ENCODE measurements at regions not wholly inside any gene's neighbourhood (a gene's known extent, or its start where the extent isn't known, plus 50 kb on each side); places are given as distances from the start of the nearest gene placed in this dataset.

DNA sequence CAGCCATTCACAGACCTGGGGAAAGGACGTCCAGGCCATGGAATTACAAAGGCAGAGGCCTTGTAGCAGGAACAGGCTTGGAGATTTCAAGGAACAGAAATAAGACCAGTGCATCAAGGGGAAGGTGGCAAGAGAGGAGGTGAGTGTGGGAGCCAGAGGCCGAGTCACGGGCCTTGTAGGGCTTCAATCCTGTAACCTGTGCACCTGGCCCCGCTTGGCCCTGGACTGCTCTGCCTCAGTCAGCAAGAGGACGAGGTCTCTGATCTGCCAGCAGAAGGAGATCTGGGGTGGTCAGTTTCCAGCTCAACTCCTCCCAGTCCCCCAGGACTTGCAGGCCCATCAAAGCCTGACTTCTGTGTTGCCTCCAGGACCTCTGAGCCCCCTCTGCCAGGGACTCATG, 200.8 kb downstream of the VRK1 start:
- DNase-seq = no peak
- H3K27ac Mint-ChIP-seq (ENCODE audit: unreplicated experiment) = no peak overlapping the region
- no peaks in the 10 kb centered on the region for H3K9me3 Mint-ChIP-seq (ENCODE audit: unreplicated experiment)
- no peaks in the 10 kb centered on the region for H3K4me1 Mint-ChIP-seq (ENCODE audit: low read depth, unreplicated experiment)
- TF ChIP-seq CTCF (IDR thresholded peaks at IDR 0.05; ENCODE audit: partially characterized antibody, unreplicated experiment) = no peak
- H3K36me3 Mint-ChIP-seq (ENCODE audit: unreplicated experiment) = no peaks in the 10 kb centered on the region
- no peaks in the 10 kb centered on the region for H3K27me3 Mint-ChIP-seq (ENCODE audit: unreplicated experiment)
- H3K4me3 Mint-ChIP-seq (ENCODE audit: unreplicated experiment) = no peak overlapping the region

DNA sequence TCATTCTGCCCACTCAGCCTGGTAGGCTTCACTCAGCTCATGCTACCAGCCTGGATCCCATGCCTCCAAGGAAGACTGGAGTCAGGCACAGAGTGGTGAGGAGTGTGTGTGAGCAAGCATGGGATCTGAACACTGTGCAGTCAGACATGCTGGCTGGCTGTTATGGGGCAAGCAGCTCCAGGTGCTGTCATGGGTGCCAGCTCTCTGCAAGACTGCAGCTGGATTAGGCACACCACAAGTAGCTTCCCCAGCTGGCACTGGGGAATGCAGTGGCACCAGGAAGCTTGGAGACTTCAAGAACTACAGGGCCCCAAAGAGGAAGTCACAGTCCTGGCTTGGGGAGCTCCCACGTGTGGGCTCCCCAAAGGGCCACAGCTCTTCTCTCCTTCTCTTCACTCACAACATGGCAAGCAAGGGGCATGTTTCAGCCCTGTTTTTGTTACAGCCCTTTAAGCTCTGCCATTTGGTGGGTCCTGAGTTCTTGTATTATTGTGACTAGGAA, 202.5 kb downstream of the VRK1 start:
- H3K27ac Mint-ChIP-seq (ENCODE audit: unreplicated experiment) = no peak overlapping the region
- no peak for TF ChIP-seq CTCF (IDR thresholded peaks at IDR 0.05; ENCODE audit: partially characterized antibody, unreplicated experiment)
- H3K4me1 Mint-ChIP-seq (ENCODE audit: low read depth, unreplicated experiment) = no peaks in the 10 kb centered on the region
- H3K27me3 Mint-ChIP-seq (ENCODE audit: unreplicated experiment) = no peaks in the 10 kb centered on the region
- DNase-seq = no peak
- no peaks in the 10 kb centered on the region for H3K36me3 Mint-ChIP-seq (ENCODE audit: unreplicated experiment)
- no peak overlapping the region for H3K4me3 Mint-ChIP-seq (ENCODE audit: unreplicated experiment)
- no peaks in the 10 kb centered on the region for H3K9me3 Mint-ChIP-seq (ENCODE audit: unreplicated experiment)

GRCh38 chr14:97002454-97002853, 205.3 kb downstream of the VRK1 start:
- H3K27ac Mint-ChIP-seq (ENCODE audit: unreplicated experiment) = no peak overlapping the region
- peaks cover 5% of the 10 kb centered on the region for H3K9me3 Mint-ChIP-seq (ENCODE audit: unreplicated experiment)
- no peak overlapping the region for H3K4me3 Mint-ChIP-seq (ENCODE audit: unreplicated experiment)
- peaks cover 7% of the 10 kb centered on the region for H3K36me3 Mint-ChIP-seq (ENCODE audit: unreplicated experiment)
- no peak for TF ChIP-seq CTCF (IDR thresholded peaks at IDR 0.05; ENCODE audit: partially characterized antibody, unreplicated experiment)
- H3K4me1 Mint-ChIP-seq (ENCODE audit: low read depth, unreplicated experiment) = peaks cover 4% of the 10 kb centered on the region
- no peak for DNase-seq
- no peaks in the 10 kb centered on the region for H3K27me3 Mint-ChIP-seq (ENCODE audit: unreplicated experiment)

- Mint-ChIP-seq H3K27ac (ENCODE audit: unreplicated experiment) (no peak overlapping the region), H3K4me3 (ENCODE audit: unreplicated experiment) (peak overlapping the region; percentile 52), H3K9me3 (ENCODE audit: unreplicated experiment) (peaks cover 9% of the 10 kb centered on the region), H3K27me3 (ENCODE audit: unreplicated experiment) (no peaks in the 10 kb centered on the region), H3K4me1 (ENCODE audit: low read depth, unreplicated experiment) (peaks cover 4% of the 10 kb centered on the region), H3K36me3 (ENCODE audit: unreplicated experiment) (peaks cover 7% of the 10 kb centered on the region)
- no peak for TF ChIP-seq CTCF (IDR thresholded peaks at IDR 0.05; ENCODE audit: partially characterized antibody, unreplicated experiment)
- no peak for DNase-seq
Measured at GRCh38 chr14:97005934-97006333, 208.8 kb downstream of the VRK1 start.

GRCh38 chr14:97010491-97011160, 213.4 kb downstream of the VRK1 start:
- Mint-ChIP-seq H3K27me3 (ENCODE audit: unreplicated experiment) (no peaks in the 10 kb centered on the region), H3K36me3 (ENCODE audit: unreplicated experiment) (peaks cover 7% of the 10 kb centered on the region), H3K27ac (ENCODE audit: unreplicated experiment) (no peak overlapping the region), H3K4me1 (ENCODE audit: low read depth, unreplicated experiment) (peaks cover 4% of the 10 kb centered on the region), H3K4me3 (ENCODE audit: unreplicated experiment) (no peak overlapping the region), H3K9me3 (ENCODE audit: unreplicated experiment) (peaks cover 12% of the 10 kb centered on the region)
- no peak for DNase-seq
- TF ChIP-seq CTCF (IDR thresholded peaks at IDR 0.05; ENCODE audit: partially characterized antibody, unreplicated experiment) = peak; percentile 19
